HepG2 (cell line): ENCODE measurements at regions not wholly inside any gene's neighbourhood (a gene's known extent, or its start where the extent isn't known, plus 50 kb on each side); places are given as distances from the start of the nearest gene placed in this dataset.

Experiments used
- GABPB1 ChIP-seq: IDR thresholded peaks from 2 replicates; pipeline ENCODE4 v1.6.1; 2016; ENCODE audit warnings: mild to moderate bottlenecking, missing genetic modification reagents, moderate library complexity, missing compliant biosample characterization
- NBN ChIP-seq: fragments of 450-650 bp; conservative IDR thresholded peaks from 2 replicates; pipeline ENCODE4 v1.6.1; 2017
- NFATC3 ChIP-seq: sonication (generic); formaldehyde crosslinking; IDR thresholded peaks from 2 replicates; pipeline ENCODE4 v1.5.1; 2020; ENCODE audit warnings: mild to moderate bottlenecking, missing genetic modification reagents
- RERE ChIP-seq: IDR thresholded peaks from 2 replicates; pipeline ENCODE4 v1.6.1; 2016; ENCODE audit warnings: low read depth, missing genetic modification reagents, missing compliant biosample characterization
- SNAPC4 ChIP-seq: sonication (generic); formaldehyde crosslinking; IDR thresholded peaks from 2 replicates; pipeline ENCODE4 v1.4.0; 2020; ENCODE audit warnings: mild to moderate bottlenecking, missing genetic modification reagents
- ZBTB49 ChIP-seq: sonication (generic); formaldehyde crosslinking; IDR thresholded peaks from 2 replicates; pipeline ENCODE4 v1.4.0; 2020; ENCODE audit warnings: missing genetic modification reagents, borderline replicate concordance
- ZKSCAN8 ChIP-seq: IDR thresholded peaks from 2 replicates; pipeline ENCODE4 v1.6.1; 2016; ENCODE audit warnings: borderline replicate concordance, missing genetic modification reagents, missing compliant biosample characterization
- ZNF12 ChIP-seq: sonication (generic); formaldehyde crosslinking; IDR thresholded peaks from 2 replicates; pipeline ENCODE4 v1.5.0; 2020; ENCODE audit warnings: missing genetic modification reagents
- ZNF20 ChIP-seq: sonication (generic); formaldehyde crosslinking; IDR thresholded peaks from 2 replicates; pipeline ENCODE4 v1.4.0; 2020; ENCODE audit warnings: mild to moderate bottlenecking, moderate library complexity, missing genetic modification reagents
- ZNF75D ChIP-seq: sonication (generic); formaldehyde crosslinking; IDR thresholded peaks from 2 replicates; pipeline ENCODE4 v1.8.1; 2023; ENCODE audit warnings: missing genetic modification reagents, mild to moderate bottlenecking, borderline replicate concordance
- TF ChIP-seq, protein P1 (sequence below): sonication (generic); IDR thresholded peaks from 2 replicates; pipeline ENCODE4 v1.6.1; 2016; ENCODE audit warnings: low read depth, borderline replicate concordance

- TF ChIP-seq RERE (CRISPR knock-in tag) (no peak), ZBTB49 (CRISPR knock-in tag) (no peak), ZNF12 (no peak), ZNF75D (CRISPR knock-in tag) (no peak), NBN (no peak), SNAPC4 (no peak), ZKSCAN8 (no peak), NFATC3 (CRISPR knock-in tag) (no peak), ZNF20 (CRISPR knock-in tag) (no peak), GABPB1 (no peak)
- TF ChIP-seq, protein P1, sequence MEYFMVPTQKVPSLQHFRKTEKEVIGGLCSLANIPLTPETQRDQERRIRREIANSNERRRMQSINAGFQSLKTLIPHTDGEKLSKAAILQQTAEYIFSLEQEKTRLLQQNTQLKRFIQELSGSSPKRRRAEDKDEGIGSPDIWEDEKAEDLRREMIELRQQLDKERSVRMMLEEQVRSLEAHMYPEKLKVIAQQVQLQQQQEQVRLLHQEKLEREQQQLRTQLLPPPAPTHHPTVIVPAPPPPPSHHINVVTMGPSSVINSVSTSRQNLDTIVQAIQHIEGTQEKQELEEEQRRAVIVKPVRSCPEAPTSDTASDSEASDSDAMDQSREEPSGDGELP = no peak
Observed at GRCh38 chr14:80427101-80427500, 215.8 kb upstream of the DIO2 start (continued).
